HG02973 (cell line): ENCODE measurements at regions not wholly inside any gene's neighbourhood (a gene's known extent, or its start where the extent isn't known, plus 50 kb on each side); places are given as distances from the start of the nearest gene placed in this dataset.

ENCODE experiments used
- ATAC-seq: cut with Tn5 transposase; IDR thresholded peaks from one replicate; pipeline ENCODE4 v1.9.1; 2021; ENCODE audit warnings: moderate library complexity; ENCODE audit not compliant: unreplicated experiment

DNA sequence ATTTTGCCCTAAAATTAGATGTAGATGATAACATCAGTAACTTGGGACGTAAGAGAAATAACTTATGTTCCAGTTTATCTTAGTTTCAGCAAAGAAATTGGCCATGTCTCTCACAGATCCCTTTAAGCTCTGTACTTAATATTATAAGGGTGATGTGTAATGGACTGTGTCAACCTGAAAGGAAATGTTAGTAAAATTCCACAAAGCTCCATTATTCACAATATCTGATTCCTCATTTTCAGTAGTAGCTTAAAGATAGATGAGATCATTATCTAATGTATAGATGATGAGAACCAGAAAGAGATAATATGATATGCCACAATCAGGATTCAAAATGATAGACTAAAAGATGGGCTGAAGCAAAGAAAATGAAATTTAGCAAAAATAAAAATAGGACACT is 316.8 kb upstream of the CHRM2 start:
- ATAC-seq: no peak

DNA sequence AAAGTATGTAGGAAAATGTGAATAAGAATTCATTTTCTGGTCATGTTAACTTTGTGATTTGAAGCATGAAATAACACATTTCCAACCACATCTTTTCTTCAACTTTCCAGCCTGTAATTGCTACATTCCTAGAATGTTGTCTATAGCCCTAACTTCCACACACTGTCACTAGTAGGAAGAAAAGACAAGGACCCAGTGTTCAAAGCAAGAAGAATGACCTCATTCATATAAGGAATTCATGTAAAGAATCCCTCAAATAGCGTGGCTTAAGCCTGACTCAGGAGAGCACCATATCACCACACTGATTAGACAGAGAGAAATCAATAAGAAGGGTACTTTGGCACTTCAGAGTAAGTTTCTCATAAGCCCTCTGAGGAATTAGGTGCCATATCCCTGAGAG is 318.7 kb upstream of the CHRM2 start:
- no peak for ATAC-seq

DNA sequence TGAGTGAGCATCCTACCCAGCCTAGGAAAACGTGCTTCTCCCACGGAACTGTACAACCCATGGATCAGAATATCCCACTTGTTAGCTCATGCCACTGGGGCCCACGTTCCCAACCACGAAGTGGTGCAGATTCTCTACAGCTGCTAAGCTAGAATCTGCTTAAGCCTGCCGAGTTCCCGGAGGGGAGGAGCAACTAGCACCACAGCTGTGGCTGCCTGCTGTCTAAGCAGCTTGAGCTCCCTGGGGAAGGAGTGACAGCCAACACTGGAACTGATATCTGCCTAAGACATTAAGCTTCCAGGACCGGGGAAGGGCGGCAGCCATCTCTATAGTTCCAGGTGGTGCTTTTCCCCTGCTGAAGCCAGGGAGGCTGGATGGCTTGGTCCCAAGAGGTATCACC is 334.7 kb upstream of the CHRM2 start:
- ATAC-seq: no peak

DNA sequence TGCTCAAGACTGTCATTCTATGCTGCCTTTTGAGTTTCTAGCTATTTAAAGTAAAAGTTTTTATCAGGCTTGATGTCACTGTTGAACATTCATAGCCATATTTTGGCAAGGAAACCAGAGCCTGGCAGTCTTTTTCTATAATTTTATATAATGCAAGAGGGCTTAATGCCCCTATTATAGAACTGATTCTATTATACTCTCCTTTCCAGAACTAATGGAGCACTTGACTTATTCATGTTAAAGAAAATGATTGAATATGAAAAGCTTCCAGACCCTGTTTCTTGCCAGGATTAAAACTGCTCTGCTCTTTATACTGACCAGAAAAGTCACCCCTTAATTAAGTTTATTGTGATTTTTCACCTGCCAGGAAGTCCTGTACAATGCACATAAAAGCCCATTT is 337.6 kb upstream of the CHRM2 start:
- ATAC-seq: no peak

DNA sequence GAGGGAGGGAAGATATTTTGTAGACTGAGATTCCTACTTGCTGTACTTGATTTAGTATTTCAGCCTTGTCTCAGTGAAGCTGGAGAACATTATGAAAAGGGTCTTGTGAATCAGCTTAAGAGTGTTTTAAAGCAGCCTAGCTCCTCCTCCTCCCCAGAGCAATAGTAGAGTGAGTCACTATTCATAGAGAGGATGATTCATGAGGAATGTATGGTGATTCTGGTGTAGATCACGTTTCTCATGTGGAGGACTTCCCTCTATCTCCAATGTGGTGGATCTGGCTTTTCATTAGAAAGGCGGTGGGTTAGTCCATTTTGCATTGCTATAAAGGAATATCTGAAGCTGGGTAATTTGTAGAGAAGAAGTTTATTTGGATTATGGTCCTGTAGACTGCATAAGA is 340.1 kb upstream of the CHRM2 start:
- ATAC-seq: no peak

DNA sequence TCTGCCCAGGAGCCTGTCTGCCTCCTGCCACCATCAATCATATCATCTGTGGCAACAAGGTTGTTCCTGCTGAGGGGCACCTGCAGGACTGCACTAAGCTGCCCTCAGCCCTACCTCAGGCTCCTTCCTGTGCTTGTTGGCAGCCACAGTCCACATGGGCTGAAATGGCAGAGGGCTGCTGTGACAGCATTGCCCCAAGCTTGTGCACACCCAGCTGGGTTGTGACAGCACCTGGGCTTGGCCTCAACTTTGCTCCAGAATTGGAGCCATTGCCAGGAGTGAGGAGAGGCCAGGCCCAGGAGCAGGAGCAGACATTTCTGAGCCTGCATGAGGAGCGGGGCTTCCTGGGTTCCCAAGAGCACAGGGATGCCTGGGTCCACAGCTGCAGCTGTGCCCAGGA is 340.9 kb upstream of the CHRM2 start:
- no peak for ATAC-seq

DNA sequence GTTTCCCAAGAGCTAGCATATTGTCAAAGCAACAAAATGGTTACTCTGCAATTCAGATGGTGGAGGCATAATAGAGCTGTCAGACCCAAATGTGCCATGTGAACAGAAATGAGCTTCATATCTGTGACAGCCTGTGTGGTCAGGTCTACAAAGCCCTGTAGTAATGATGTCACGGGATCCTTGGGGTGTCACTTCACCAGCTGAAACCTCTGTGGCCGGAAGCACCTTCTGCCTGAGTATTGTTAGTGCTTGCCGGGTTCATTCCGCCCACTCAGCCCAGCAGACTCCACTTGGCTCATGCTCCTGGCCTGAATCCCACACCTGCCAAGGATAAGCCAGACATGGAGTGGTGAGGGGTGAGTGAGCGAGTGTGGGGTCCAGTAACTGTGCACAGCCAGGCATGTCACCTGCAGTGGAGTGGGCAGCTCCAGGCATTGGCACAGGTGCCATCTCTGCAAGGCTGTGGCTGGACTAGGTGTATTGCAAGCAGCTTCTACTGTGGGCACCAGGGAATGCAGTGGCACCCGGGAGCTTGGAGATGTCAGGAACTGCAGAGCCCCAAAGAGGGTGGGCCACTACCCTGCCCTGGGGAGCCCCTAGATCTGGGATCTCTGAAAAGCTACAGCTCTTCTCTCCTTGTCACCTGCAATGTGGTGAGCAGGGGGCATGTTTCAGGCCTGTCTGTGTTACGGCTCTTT is 341.9 kb upstream of the CHRM2 start:
- ATAC-seq: no peak

DNA sequence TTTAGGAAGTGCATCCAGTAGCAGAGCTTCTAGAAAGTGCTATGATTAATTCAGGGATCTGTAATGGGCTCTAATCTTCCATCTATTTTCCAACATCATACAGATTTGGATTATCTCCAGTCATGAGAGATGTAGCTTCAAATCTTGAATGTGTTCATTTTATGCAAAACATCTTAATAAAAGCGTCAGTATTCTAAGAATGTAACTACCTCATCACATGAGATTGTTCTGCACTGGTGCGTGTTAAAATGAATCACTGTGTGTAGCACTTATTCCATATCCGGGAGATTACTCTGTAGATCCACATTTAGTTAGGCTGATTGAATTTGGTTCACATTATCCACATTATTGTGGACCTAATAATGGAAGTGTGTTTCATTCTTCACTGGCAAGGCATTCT is 344.9 kb upstream of the CHRM2 start:
- ATAC-seq: no peak

DNA sequence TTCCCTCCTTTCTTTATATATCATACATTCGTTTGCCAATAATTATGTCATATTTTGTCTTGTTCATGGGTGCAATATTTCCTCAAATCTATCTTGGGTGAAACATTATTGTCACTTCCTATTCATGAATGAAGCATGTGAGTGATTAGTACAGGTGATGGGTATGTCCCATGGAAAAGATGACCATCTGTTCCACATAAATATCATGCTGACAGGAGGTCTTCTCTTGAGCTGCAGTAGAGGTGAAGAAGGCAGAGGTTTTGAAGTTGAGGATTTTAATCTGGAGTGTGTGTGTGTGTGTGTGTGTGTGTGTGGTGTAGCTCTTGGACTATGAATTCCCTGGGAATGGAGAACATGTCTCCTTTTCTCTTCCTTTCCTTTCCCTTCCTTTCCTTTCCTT is 350.5 kb upstream of the CHRM2 start:
- ATAC-seq: no peak

DNA sequence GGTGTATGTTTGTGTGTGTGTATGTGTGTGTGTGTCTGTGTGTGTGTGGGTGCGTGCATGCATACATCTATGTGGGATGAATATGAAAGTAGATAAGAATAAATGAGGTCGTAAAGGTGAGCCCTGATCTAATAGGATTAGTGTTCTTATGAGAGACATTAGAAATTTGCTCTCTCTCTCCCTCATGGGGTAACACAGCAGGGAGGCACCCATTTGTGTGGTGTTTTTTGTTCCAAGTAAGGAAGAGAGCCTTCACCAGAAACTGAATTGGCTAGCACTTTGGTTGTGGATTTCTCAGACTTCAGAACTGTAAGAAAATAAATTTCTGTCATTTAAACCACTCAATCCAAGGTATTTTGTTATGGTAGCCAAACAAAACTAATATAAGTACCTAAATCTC is 353.7 kb upstream of the CHRM2 start:
- no peak for ATAC-seq

DNA sequence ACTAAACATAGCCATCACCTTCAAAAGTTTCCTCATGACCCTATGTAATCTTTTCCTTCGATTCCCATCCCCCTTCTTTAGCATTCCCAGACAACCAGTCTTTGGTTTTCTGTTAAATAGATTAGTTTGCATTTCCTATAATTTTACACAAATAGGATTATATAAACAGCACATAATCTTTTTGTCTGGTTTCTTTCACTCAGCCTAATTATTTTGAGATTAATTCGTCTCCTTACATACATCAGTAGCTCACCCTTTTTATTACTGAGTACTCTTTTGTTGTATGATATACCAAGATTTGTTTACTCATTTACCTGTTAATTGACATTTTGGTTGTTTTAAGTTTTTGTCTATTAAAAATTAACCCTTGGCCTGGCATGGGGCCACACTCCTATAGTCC is 354.7 kb upstream of the CHRM2 start:
- ATAC-seq: no peak

DNA sequence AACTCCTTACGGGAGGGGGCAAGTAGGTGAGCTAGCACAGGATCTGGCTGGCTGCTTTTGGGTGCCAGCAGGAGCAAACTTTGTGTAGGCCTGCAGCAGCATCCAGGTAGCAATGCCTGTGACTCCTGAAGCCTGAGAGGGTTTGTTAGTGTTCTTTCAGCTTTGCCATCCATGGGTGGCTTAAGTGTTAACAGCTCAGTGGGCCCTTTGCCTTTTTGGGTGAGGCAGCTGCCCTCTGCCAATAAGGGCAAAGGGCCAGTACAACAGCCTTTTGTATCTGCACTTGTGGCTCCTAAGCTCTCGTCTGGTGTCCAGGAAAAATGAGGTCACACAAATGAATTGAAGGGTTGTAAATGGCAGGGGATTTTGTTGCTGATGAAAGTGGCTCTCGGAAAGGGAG is 359.0 kb upstream of the CHRM2 start:
- no peak for ATAC-seq

DNA sequence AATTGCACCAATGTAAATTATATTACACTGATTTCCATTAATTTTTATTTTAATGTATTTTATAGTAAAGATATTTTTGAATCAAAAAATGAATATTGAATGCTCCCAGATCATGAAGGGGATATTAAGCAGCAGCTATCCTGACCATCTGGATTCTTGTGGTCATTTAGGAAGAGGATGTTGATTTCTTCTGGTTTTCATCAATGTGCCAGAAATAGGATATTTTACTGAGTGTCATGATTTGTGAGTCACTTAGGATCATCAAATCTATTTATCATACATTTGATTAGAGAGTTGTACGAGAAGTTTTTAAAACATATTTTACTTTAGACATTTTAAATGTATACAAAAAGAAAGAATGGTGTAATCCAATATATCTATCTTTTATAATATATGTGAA is 366.3 kb upstream of the CHRM2 start:
- ATAC-seq: no peak

DNA sequence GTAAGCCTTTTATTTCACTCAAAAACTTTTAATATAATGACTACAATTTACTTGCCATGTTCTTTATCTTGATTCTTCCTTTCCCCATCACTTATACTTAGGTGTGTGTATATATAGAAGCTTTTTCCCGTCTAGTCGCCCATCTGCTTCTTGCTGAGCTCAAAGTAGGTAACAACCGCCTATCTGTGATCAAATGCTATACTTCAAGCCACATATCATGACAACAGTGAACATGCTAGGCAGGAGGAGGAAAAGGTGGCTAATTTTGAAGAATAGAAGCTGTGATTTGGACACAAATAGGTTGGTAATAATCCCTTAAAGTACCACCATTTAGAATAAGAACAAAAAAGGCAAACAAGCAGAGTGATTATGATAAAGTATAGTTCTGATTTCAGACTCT is 367.3 kb upstream of the CHRM2 start:
- ATAC-seq: no peak

DNA sequence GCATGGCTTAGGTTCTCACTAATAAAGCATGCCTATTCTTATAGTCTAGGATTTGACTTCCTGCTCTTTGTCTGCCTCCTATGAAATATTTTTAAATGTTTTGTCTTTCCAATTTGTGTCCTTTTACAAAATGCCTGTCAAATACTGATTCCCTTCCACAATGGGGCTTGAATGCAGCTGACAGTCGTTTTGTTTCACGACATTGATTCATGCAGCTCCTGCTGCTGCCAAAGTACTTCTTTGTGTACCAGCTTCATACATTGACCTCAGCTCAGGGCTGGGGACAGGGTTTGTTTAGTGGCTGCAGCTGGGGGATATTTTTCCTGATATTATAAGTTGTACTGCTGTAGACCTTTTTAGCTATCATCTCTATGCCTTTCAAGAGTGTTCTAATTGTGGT is 371.9 kb upstream of the CHRM2 start:
- no peak for ATAC-seq

DNA sequence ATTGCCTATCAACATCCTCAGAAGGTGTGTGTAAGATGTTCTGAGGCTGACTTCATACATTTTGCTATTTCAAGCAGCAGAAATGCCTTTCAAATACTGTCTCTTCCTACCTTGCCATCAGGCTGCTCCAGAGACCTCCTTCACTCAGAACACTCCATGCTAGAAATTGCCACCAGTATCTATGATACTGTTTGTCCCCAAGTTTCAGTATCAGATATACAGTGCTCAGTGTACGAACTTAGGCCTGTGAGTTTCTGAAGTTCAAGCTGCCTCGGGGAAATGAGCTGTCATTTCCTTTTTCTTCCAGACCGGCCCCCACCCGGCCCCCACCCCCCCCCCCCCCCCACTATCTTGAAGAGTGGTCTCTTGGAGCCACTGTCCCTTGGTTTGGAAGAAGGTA is 373.4 kb upstream of the CHRM2 start:
- no peak for ATAC-seq

DNA sequence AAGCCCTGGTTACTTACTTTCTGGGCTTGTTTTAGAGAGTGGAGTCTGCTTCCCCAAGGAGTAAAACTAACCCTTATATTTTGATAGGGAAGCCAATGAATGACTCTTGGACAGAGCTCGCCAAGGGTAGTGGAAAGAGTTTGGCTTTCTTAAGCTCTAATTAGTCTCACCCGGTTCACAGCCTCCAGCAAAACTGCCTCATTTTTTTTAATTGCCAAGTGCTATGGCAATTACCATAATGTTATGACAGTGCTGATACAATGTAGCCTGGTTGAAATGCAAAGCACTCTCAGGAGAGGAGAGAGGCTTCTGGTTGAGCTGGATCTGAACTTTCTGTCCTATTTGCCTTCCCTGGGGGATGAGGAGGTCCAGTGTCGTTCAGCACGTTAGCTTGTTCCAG is 376.1 kb upstream of the CHRM2 start:
- ATAC-seq: no peak

DNA sequence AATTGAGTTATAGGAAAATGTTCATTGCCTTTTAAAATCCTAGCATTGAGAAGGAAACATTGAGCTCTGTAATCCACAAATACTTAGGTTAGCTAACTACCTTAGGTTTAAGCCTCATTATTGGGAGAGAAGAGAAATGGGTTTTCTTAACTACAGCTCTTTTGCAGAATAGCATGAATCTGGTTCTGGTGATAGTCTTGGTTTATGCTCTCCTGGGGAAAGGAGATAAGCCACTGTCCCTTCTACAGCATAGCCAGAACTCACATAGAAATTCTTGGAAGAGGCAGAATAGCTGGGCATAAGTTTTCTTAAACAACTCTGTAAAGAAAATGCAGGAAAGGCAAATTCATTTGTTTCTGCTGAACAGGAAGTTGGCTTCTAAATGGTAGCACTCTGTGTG is 378.6 kb upstream of the CHRM2 start:
- no peak for ATAC-seq

DNA sequence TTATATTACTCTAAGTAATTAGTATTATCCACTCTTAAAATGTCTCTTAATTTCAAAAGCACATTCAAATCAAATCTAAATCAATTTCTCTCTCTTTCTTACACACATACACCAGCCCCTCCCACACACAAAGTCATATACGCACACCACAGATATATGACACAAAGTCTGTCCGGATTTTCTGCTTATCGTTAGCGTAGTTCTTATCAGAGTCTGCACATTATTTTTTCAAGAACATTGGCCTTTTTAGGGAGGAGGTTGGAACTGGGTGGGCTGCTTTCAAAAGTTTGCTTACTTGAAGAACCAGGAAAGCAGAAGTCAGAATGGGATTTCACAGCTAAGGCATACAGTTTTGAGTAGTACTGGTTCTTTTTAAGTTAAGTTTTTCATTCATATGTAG is 387.6 kb upstream of the CHRM2 start:
- ATAC-seq: no peak

DNA sequence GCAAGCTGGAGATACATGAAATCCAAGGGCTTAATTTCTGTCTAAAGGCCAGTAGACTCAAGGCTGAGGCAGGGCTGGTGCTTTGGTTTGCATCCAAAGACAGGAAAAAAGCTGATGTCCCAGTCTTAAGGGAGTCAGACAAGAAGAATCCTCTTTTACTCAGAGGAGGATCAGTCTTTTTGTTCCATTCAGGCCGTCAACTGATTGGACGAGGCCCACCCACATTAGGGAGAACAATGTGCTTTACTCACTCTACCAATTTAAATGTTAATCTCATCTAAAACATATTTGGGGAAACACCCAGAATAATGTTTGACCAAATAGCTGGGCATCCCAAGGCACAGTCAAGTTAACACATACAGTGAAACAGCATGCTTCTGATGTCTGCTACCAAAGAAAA is 388.5 kb upstream of the CHRM2 start:
- no peak for ATAC-seq

DNA sequence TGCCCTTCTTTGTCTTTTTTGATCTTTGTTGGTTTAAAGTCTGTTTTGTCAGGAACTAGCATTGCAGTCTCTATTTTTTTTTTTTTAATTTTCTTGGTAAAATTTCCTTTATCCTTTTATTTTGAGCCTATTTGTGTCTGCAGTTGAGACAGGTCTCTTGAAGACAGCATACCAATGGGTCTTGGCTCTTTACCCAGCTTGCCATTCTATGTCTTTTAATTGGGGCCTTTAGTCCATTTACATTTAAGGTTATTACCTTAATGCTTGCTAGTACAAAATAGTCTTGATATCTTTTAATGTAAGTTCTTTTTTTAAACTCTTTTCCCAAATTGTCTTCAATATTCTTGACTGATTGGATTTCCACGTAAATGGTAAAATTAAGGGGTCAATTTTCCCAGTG is 398.3 kb upstream of the CHRM2 start:
- no peak for ATAC-seq

DNA sequence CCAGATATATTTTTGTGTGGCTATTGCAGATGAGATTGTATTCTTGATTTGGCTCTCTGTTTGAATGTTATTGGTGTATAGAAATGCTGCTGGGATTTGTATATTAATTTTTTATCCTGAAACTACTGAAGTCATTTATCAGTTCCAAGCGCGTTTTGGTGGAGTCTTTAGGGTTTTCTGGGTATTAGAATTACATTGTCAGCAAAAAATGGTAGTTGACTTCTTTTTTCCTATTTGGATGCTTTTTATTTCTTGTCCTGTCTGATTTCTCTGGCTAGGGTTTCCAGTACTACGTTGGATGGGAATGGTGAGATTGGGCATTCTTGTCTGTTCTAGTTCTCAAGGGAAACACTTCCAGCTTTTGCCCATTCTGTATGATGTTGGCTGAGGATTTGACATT is 415.5 kb upstream of the CHRM2 start:
- no peak for ATAC-seq

DNA sequence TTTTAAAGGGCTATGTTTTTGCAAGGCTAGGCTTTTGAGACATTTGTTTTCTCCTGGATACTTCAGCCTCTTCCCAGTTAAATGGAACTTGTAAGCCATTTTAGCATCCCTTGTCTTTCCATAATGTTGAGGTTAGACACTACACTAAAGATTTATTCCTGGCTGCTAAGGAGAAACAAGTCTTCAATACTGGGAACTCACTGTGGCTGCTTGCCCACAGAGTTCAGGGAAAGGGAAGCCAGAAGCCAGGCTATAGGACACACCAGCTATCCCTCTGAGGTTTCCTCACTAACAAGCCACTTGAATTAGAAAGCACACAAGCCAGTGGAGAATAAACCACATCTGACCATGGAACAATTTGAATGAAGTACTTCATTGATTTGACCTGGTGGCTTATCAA is 421.7 kb upstream of the CHRM2 start:
- ATAC-seq: no peak

DNA sequence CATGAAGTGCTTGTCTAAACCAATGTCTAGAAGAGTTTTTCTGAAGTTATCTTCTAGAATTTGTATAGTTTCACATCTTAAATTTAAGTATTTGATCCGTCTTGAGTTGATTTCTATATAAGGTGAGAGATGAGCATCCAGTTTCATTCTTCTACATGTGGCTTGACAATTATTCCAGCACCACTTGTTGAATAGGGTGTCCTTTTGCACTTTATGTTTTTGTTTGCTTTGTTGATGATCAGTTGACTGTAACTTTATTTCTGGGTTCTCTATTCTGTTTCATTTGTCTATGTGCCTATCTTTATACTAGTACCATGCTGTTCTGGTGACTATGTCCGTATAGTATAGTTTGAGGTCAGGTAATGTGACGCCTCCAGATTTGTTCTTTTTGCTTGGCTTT is 426.6 kb upstream of the CHRM2 start:
- ATAC-seq: no peak
